T-helper 2 cell treated with Interferon-gamma antibody and Interleukin-4, amounts not matched to agents 5 μg/mL and 100 μg/mL, for 36 hours (primary cell): ENCODE measurements at regions not wholly inside any gene's neighbourhood (a gene's known extent, or its start where the extent isn't known, plus 50 kb on each side); places are given as distances from the start of the nearest gene placed in this dataset.
"Not testable (repeated sequence)": the region's sequence is repeated elsewhere in the genome, so short reads cannot be mapped to it uniquely, and the experiment has no call there.

ENCODE experiments used
- DNase-seq: peaks from one replicate; pipeline ENCODE4 v3.0.0; 2021; ENCODE audit warnings: low spot score
- H3K27ac Mint-ChIP-seq: one replicate; pipeline ENCODE4 v1.8.0; 2021; ENCODE audit warnings: mild to moderate bottlenecking, mixed read lengths
- H3K27me3 Mint-ChIP-seq: one replicate; pipeline ENCODE4 v1.8.0; 2021; ENCODE audit warnings: low read depth, mixed read lengths
- H3K36me3 Mint-ChIP-seq: one replicate; pipeline ENCODE4 v1.8.0; 2021; ENCODE audit warnings: low read depth, mixed read lengths
- H3K4me1 Mint-ChIP-seq: one replicate; pipeline ENCODE4 v1.8.0; 2021; ENCODE audit warnings: low read depth, mixed read lengths
- H3K4me3 Mint-ChIP-seq: one replicate; pipeline ENCODE4 v1.8.0; 2022; ENCODE audit warnings: mild to moderate bottlenecking, moderate library complexity, mixed read lengths
- H3K9me3 Mint-ChIP-seq: one replicate; pipeline ENCODE4 v1.8.0; 2021; ENCODE audit warnings: mixed read lengths

GRCh38 chr2:8553643-8554042 is 128.2 kb upstream of the ID2 start:
- Mint-ChIP-seq H3K4me3 (no peak overlapping the region), H3K27ac (no peak overlapping the region), H3K4me1 (peaks cover 12% of the 10 kb centered on the region), H3K9me3 (peaks cover 16% of the 10 kb centered on the region), H3K27me3 (no peaks in the 10 kb centered on the region), H3K36me3 (peaks cover 3% of the 10 kb centered on the region)
- DNase-seq = no peak

GRCh38 chr2:8554296-8554806 is 127.5 kb upstream of the ID2 start:
- no peaks in the 10 kb centered on the region for H3K27me3 Mint-ChIP-seq
- peaks cover 10% of the 10 kb centered on the region for H3K4me1 Mint-ChIP-seq
- peaks cover 3% of the 10 kb centered on the region for H3K36me3 Mint-ChIP-seq
- H3K9me3 Mint-ChIP-seq = peaks cover 23% of the 10 kb centered on the region
- no peak for DNase-seq
- H3K4me3 Mint-ChIP-seq = no peak overlapping the region
- H3K27ac Mint-ChIP-seq = no peak overlapping the region

GRCh38 chr2:8555543-8555942 is 126.3 kb upstream of the ID2 start:
- Mint-ChIP-seq H3K9me3 (peaks cover 34% of the 10 kb centered on the region), H3K27ac (no peak overlapping the region), H3K27me3 (peaks cover under 1% of the 10 kb centered on the region), H3K36me3 (peaks cover 3% of the 10 kb centered on the region), H3K4me3 (no peak overlapping the region), H3K4me1 (peaks cover 13% of the 10 kb centered on the region)
- DNase-seq = no peak

GRCh38 chr2:8558096-8558495 is 123.8 kb upstream of the ID2 start:
- H3K4me1 Mint-ChIP-seq = peaks cover 7% of the 10 kb centered on the region

GRCh38 chr2:8558956-8559355 is 122.9 kb upstream of the ID2 start:
- Mint-ChIP-seq H3K27ac (no peak overlapping the region), H3K9me3 (peaks cover 50% of the 10 kb centered on the region), H3K36me3 (peaks cover 6% of the 10 kb centered on the region), H3K4me1 (peaks cover 11% of the 10 kb centered on the region), H3K4me3 (no peak overlapping the region), H3K27me3 (peaks cover 2% of the 10 kb centered on the region)
- no peak for DNase-seq

More at GRCh38 chr2:8558096-8558495, 123.8 kb upstream of the ID2 start:
- Mint-ChIP-seq H3K27ac (no peak overlapping the region), H3K9me3 (peaks cover 50% of the 10 kb centered on the region), H3K4me3 (no peak overlapping the region), H3K36me3 (peaks cover 6% of the 10 kb centered on the region), H3K27me3 (peaks cover 2% of the 10 kb centered on the region)
- DNase-seq = no peak

- no peak for DNase-seq
- no peak overlapping the region for H3K4me3 Mint-ChIP-seq
- H3K4me1 Mint-ChIP-seq = peaks cover 16% of the 10 kb centered on the region
- peaks cover 2% of the 10 kb centered on the region for H3K27me3 Mint-ChIP-seq
- H3K27ac Mint-ChIP-seq = no peak overlapping the region
- H3K9me3 Mint-ChIP-seq = peaks cover 50% of the 10 kb centered on the region
- H3K36me3 Mint-ChIP-seq = peaks cover 6% of the 10 kb centered on the region
Measured at GRCh38 chr2:8559805-8560204, 122.1 kb upstream of the ID2 start.

GRCh38 chr2:8561692-8562091 is 120.2 kb upstream of the ID2 start:
- H3K27ac Mint-ChIP-seq, H3K27me3 Mint-ChIP-seq, DNase-seq, H3K36me3 Mint-ChIP-seq, H3K4me3 Mint-ChIP-seq: not testable (repeated sequence)
- Mint-ChIP-seq H3K4me1 (peaks cover 14% of the 10 kb centered on the region), H3K9me3 (peaks cover 41% of the 10 kb centered on the region)

GRCh38 chr2:8563814-8564474 is 117.9 kb upstream of the ID2 start:
- no peak overlapping the region for H3K4me3 Mint-ChIP-seq
- peaks cover 31% of the 10 kb centered on the region for H3K9me3 Mint-ChIP-seq
- DNase-seq = no peak
- H3K36me3 Mint-ChIP-seq = peaks cover 3% of the 10 kb centered on the region
- H3K27me3 Mint-ChIP-seq = peaks cover 8% of the 10 kb centered on the region
- no peak overlapping the region for H3K27ac Mint-ChIP-seq
- peaks cover 14% of the 10 kb centered on the region for H3K4me1 Mint-ChIP-seq

GRCh38 chr2:8564475-8564874 is 117.4 kb upstream of the ID2 start:
- Mint-ChIP-seq H3K4me1 (peaks cover 14% of the 10 kb centered on the region), H3K27ac (no peak overlapping the region)

GRCh38 chr2:8565399-8566154 is 116.3 kb upstream of the ID2 start:
- no peak overlapping the region for H3K27ac Mint-ChIP-seq

More at GRCh38 chr2:8564475-8564874, 117.4 kb upstream of the ID2 start:
- peaks cover 26% of the 10 kb centered on the region for H3K9me3 Mint-ChIP-seq
- no peak overlapping the region for H3K4me3 Mint-ChIP-seq
- DNase-seq = no peak
- H3K27me3 Mint-ChIP-seq = peaks cover 8% of the 10 kb centered on the region
- H3K36me3 Mint-ChIP-seq = peaks cover 3% of the 10 kb centered on the region

GRCh38 chr2:8566155-8566670 is 115.6 kb upstream of the ID2 start:
- no peak overlapping the region for H3K4me3 Mint-ChIP-seq
- DNase-seq = no peak
- no peak overlapping the region for H3K27ac Mint-ChIP-seq
- H3K27me3 Mint-ChIP-seq = peaks cover 10% of the 10 kb centered on the region
- no peaks in the 10 kb centered on the region for H3K36me3 Mint-ChIP-seq
- H3K9me3 Mint-ChIP-seq = peaks cover 10% of the 10 kb centered on the region
- peaks cover 9% of the 10 kb centered on the region for H3K4me1 Mint-ChIP-seq

More at GRCh38 chr2:8565399-8566154, 116.3 kb upstream of the ID2 start:
- peaks cover 11% of the 10 kb centered on the region for H3K4me1 Mint-ChIP-seq
- H3K4me3 Mint-ChIP-seq = no peak overlapping the region
- H3K9me3 Mint-ChIP-seq = peaks cover 16% of the 10 kb centered on the region
- DNase-seq = no peak
- H3K27me3 Mint-ChIP-seq = peaks cover 12% of the 10 kb centered on the region
- H3K36me3 Mint-ChIP-seq = peaks cover 2% of the 10 kb centered on the region

GRCh38 chr2:8566774-8567468 is 114.9 kb upstream of the ID2 start:
- Mint-ChIP-seq H3K4me3 (no peak overlapping the region), H3K27me3 (peaks cover 10% of the 10 kb centered on the region), H3K36me3 (no peaks in the 10 kb centered on the region), H3K4me1 (peaks cover 9% of the 10 kb centered on the region), H3K27ac (no peak overlapping the region), H3K9me3 (peaks cover 8% of the 10 kb centered on the region)
- no peak for DNase-seq

GRCh38 chr2:8567469-8568260 is 114.2 kb upstream of the ID2 start:
- Mint-ChIP-seq H3K4me3 (no peak overlapping the region), H3K27me3 (peaks cover 13% of the 10 kb centered on the region), H3K9me3 (peaks cover 1% of the 10 kb centered on the region), H3K36me3 (no peaks in the 10 kb centered on the region), H3K27ac (no peak overlapping the region), H3K4me1 (peaks cover 9% of the 10 kb centered on the region)
- DNase-seq = no peak
